HUES64 (cell line): ENCODE measurements at regions not wholly inside any gene's neighbourhood (a gene's known extent, or its start where the extent isn't known, plus 50 kb on each side); places are given as distances from the start of the nearest gene placed in this dataset.

Experiments used
- H3K27ac ChIP-seq: 2 replicates; pipeline ENCODE4 v1.7.0; 2013; ENCODE audit warnings: low read depth, low read length, inconsistent platforms
- H3K27me3 ChIP-seq: 2 replicates; pipeline ENCODE4 v1.6.1; 2013; ENCODE audit warnings: mild to moderate bottlenecking, low read length; ENCODE audit not compliant: insufficient read depth
- H3K36me3 ChIP-seq: 2 replicates; pipeline ENCODE4 v1.6.1; 2013; ENCODE audit warnings: mild to moderate bottlenecking, low read length; ENCODE audit not compliant: insufficient read depth
- H3K4me1 ChIP-seq: 2 replicates; pipeline ENCODE4 v1.6.1; 2013; ENCODE audit warnings: mild to moderate bottlenecking, low read length, moderate library complexity; ENCODE audit not compliant: insufficient read depth
- H3K4me3 ChIP-seq: 2 replicates; pipeline ENCODE4 v1.5.1; 2013; ENCODE audit warnings: mild to moderate bottlenecking, low read length, moderate library complexity
- H3K9ac ChIP-seq: 2 replicates; pipeline ENCODE4 v1.6.1; 2013; ENCODE audit warnings: mild to moderate bottlenecking, low read depth, low read length
- H3K9me3 ChIP-seq: 2 replicates; pipeline ENCODE4 v1.6.1; 2013; ENCODE audit warnings: low read depth, low read length; ENCODE audit not compliant: insufficient read depth
- WGBS: fragments of 150-250, 120-280 bp; methylation state at CpG from one replicate; pipeline ENCODE4 v1.1.7; 2013; ENCODE audit warnings: missing lambda C conversion rate; 5-methylcytosine and 5-hydroxymethylcytosine counted together

- WGBS = 100% methylated on average over 2 of the region's 5 CpGs
- Histone ChIP-seq H3K27ac (no peak overlapping the region), H3K9me3 (no peaks in the 10 kb centered on the region), H3K27me3 (no peaks in the 10 kb centered on the region), H3K36me3 (no peaks in the 10 kb centered on the region), H3K4me1 (no peaks in the 10 kb centered on the region), H3K9ac (no peak overlapping the region), H3K4me3 (no peak overlapping the region)
Measured at GRCh38 chr17:11138023-11138422, 103.0 kb upstream of the SHISA6 start.

DNA sequence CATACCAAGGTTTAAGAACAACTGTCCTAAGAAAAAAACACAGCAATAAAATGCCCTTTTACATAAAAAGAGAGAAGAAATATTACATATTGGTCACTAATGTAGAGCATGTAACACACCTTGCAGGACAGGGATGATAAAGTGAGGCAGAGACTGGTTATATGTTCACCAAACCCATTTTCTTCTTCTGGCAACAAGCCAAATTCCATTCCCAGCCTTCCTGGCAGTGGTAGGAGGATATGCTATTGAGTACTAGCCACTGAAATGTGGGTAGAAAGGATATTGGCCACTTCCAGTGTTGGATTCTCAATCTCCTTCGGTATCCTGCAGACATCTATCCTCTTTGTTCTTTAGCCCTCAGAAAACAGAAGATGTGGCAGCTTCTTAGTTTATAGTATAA lies 105.2 kb upstream of the SHISA6 start:
- H3K27me3 ChIP-seq = no peaks in the 10 kb centered on the region
- no peaks in the 10 kb centered on the region for H3K4me1 ChIP-seq
- no peak overlapping the region for H3K27ac ChIP-seq
- H3K9ac ChIP-seq = no peak overlapping the region
- H3K36me3 ChIP-seq = no peaks in the 10 kb centered on the region
- WGBS = 80% methylated on average over 1 of the region's 1 CpG
- H3K9me3 ChIP-seq = no peaks in the 10 kb centered on the region
- no peak overlapping the region for H3K4me3 ChIP-seq

- H3K9ac ChIP-seq = no peak overlapping the region
- H3K27ac ChIP-seq = no peak overlapping the region
- H3K9me3 ChIP-seq = no peaks in the 10 kb centered on the region
- H3K4me3 ChIP-seq = no peak overlapping the region
- WGBS = 81% methylated on average over 4 of the region's 4 CpGs
- no peaks in the 10 kb centered on the region for H3K36me3 ChIP-seq
- H3K27me3 ChIP-seq = no peaks in the 10 kb centered on the region
- no peaks in the 10 kb centered on the region for H3K4me1 ChIP-seq
Measured at GRCh38 chr17:11130367-11130766, 110.6 kb upstream of the SHISA6 start.

GRCh38 chr17:11122908-11123307 lies 118.1 kb upstream of the SHISA6 start:
- no peak overlapping the region for H3K4me3 ChIP-seq
- H3K27me3 ChIP-seq = no peaks in the 10 kb centered on the region
- 92% methylated on average over 5 of the region's 5 CpGs for WGBS

DNA sequence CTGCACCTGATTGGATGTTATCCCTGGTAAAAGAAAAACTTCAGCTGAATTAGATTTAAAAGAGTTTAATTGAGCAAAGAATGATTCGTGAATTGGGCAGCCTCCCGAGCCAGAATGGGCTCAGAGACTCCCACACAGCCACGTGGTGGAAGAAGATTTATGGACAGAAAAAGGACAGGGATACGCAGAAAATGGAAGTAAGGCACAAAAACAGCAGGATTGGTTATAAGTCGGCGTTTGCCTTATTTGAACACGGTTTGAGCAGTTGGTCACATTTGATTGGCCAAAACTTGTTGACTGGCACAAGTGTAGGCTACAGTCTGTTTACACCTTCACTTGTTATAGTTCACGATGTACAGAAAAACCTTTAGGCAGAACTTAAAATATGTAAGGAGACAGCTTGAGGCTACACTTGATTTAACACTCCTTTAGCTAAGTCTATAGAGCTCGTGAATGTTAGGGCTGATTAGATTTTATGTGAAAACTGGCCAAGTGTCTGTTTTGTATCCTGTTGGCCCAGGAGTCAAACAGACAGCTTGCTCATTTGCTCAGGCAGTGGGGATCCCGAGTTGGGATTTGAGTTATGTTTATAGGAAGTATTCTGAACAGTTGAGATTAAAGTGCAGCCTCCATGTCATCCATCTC lies 119.5 kb upstream of the SHISA6 start:
- 94% methylated on average over 10 of the region's 10 CpGs for WGBS
- Histone ChIP-seq H3K9me3 (no peaks in the 10 kb centered on the region), H3K27me3 (no peaks in the 10 kb centered on the region), H3K4me3 (no peak overlapping the region), H3K9ac (no peak overlapping the region), H3K27ac (no peak overlapping the region), H3K36me3 (no peaks in the 10 kb centered on the region), H3K4me1 (no peaks in the 10 kb centered on the region)

More at GRCh38 chr17:11122908-11123307, 118.1 kb upstream of the SHISA6 start:
- Histone ChIP-seq H3K36me3 (no peaks in the 10 kb centered on the region), H3K27ac (no peak overlapping the region), H3K4me1 (no peaks in the 10 kb centered on the region), H3K9ac (no peak overlapping the region), H3K9me3 (no peaks in the 10 kb centered on the region)

GRCh38 chr17:11109106-11109505 lies 131.9 kb upstream of the SHISA6 start:
- Histone ChIP-seq H3K9ac (no peak overlapping the region), H3K27me3 (no peaks in the 10 kb centered on the region), H3K4me1 (no peaks in the 10 kb centered on the region), H3K36me3 (no peaks in the 10 kb centered on the region), H3K9me3 (no peaks in the 10 kb centered on the region), H3K27ac (no peak overlapping the region), H3K4me3 (no peak overlapping the region)
- 87% methylated on average over 4 of the region's 4 CpGs for WGBS

DNA sequence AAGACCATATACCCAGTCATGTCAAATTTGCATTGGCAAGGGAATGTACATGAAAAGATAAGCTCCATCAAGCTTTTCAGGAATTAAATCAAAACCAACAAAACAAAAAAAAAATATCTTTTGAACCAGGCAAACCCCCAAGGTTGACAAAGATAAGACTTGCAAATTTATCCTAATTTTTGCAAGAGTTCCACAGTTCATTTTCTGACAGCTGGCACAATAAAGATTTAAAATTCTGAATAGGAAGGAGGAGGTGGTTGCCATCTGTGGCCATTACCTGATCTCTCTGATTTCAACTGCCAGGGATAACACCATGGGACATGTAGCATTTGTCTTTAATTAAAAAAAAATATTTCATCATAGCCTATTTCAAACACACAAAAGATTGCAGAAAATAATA lies 135.9 kb upstream of the SHISA6 start:
- Histone ChIP-seq H3K4me3 (no peak overlapping the region), H3K4me1 (no peaks in the 10 kb centered on the region), H3K9ac (no peak overlapping the region), H3K27ac (no peak overlapping the region), H3K27me3 (no peaks in the 10 kb centered on the region), H3K9me3 (no peaks in the 10 kb centered on the region), H3K36me3 (no peaks in the 10 kb centered on the region)

GRCh38 chr17:11097121-11097520 lies 143.9 kb upstream of the SHISA6 start:
- no peaks in the 10 kb centered on the region for H3K36me3 ChIP-seq
- no peaks in the 10 kb centered on the region for H3K9me3 ChIP-seq
- H3K27me3 ChIP-seq = no peaks in the 10 kb centered on the region
- H3K9ac ChIP-seq = no peak overlapping the region
- H3K27ac ChIP-seq = no peak overlapping the region
- H3K4me1 ChIP-seq = peaks cover 7% of the 10 kb centered on the region; the same call in 1 of the 2 replicates
- WGBS = 84% methylated on average over 3 of the region's 3 CpGs
- no peak overlapping the region for H3K4me3 ChIP-seq

- no peak overlapping the region for H3K9ac ChIP-seq
- H3K27me3 ChIP-seq = no peaks in the 10 kb centered on the region
- 96% methylated on average over 14 of the region's 14 CpGs for WGBS
- H3K36me3 ChIP-seq = no peaks in the 10 kb centered on the region
- peaks cover 5% of the 10 kb centered on the region; the same call in 1 of the 2 replicates for H3K4me1 ChIP-seq
- H3K27ac ChIP-seq = no peak overlapping the region
- no peak overlapping the region for H3K4me3 ChIP-seq
- H3K9me3 ChIP-seq = no peaks in the 10 kb centered on the region
Measured at GRCh38 chr17:11094331-11094730, 146.7 kb upstream of the SHISA6 start.

- Histone ChIP-seq H3K27ac (no peak overlapping the region), H3K27me3 (no peaks in the 10 kb centered on the region), H3K4me3 (no peak overlapping the region), H3K36me3 (no peaks in the 10 kb centered on the region), H3K9ac (no peak overlapping the region), H3K4me1 (peaks cover 19% of the 10 kb centered on the region), H3K9me3 (no peaks in the 10 kb centered on the region)
- 96% methylated on average over 8 of the region's 8 CpGs for WGBS
Measured at GRCh38 chr17:11086646-11087340, 154.2 kb upstream of the SHISA6 start.

- Histone ChIP-seq H3K4me1 (peaks cover 23% of the 10 kb centered on the region), H3K4me3 (no peak overlapping the region), H3K27me3 (no peaks in the 10 kb centered on the region), H3K27ac (peak overlapping the region; percentile 38; the same call in 1 of the 2 replicates), H3K36me3 (no peaks in the 10 kb centered on the region), H3K9ac (no peak overlapping the region), H3K9me3 (no peaks in the 10 kb centered on the region)
Measured at GRCh38 chr17:11082559-11082958, 158.5 kb upstream of the SHISA6 start.
